Erythroblast (primary cell): ENCODE measurements at regions not wholly inside any gene's neighbourhood (a gene's known extent, or its start where the extent isn't known, plus 50 kb on each side); places are given as distances from the start of the nearest gene placed in this dataset.

Source experiments
- GATA1 ChIP-seq: IDR thresholded peaks from 2 replicates; pipeline ENCODE4 v1.6.1; 2011; ENCODE audit warnings: low read depth, mild to moderate bottlenecking, control low read depth, low read length, moderate library complexity
- POLR2A ChIP-seq: IDR thresholded peaks from 2 replicates; pipeline ENCODE4 v1.6.1; 2011; ENCODE audit warnings: mild to moderate bottlenecking, low read length

GRCh38 chr13:54368387-54368786 lies 1339.8 kb downstream of the OLFM4 start:
- no peak for TF ChIP-seq POLR2A
- no peak for TF ChIP-seq GATA1
